Activated CD8-positive, alpha-beta T cell treated with anti-CD3 and anti-CD28 coated beads, Interleukin-2, amount 10 ng/mL, durations not matched to agents 7 days and 5 days (primary cell): ENCODE measurements at regions not wholly inside any gene's neighbourhood (a gene's known extent, or its start where the extent isn't known, plus 50 kb on each side); places are given as distances from the start of the nearest gene placed in this dataset.

ENCODE experiments used
- ATAC-seq: fragments of 150-1000 bp; cut with Tn5 transposase; one replicate; pipeline ENCODE4 v1.10.0; 2021; ENCODE audit warnings: moderate library complexity
- CTCF ChIA-PET: fragments of 350-600 bp; sonication (Branson Sonifier 250); formaldehyde crosslinking; loops from one replicate; lab custom pipeline; 2021; ENCODE audit warnings: antibody characterized with exemption; lab: Charles Lee
- POLR2A ChIA-PET: fragments of 350-600 bp; sonication (Branson Sonifier 250); formaldehyde crosslinking; loops from one replicate; lab custom pipeline; 2021; ENCODE audit warnings: antibody characterized with exemption; lab: Charles Lee
- DNase-seq: peaks from one replicate; pipeline ENCODE4 v3.0.0-alpha.2; 2020
- H3K27ac Mint-ChIP-seq: one replicate; pipeline ENCODE4 v1.8.0; 2021; ENCODE audit warnings: mild to moderate bottlenecking, mixed read lengths
- H3K27me3 Mint-ChIP-seq: one replicate; pipeline ENCODE4 v1.8.0; 2021; ENCODE audit warnings: low read depth, mixed read lengths
- H3K36me3 Mint-ChIP-seq: one replicate; pipeline ENCODE4 v1.8.0; 2021; ENCODE audit warnings: low read depth, mixed read lengths
- H3K4me1 Mint-ChIP-seq: one replicate; pipeline ENCODE4 v1.8.0; 2021; ENCODE audit warnings: low read depth, mixed read lengths
- H3K4me3 Mint-ChIP-seq: one replicate; pipeline ENCODE4 v1.8.0; 2021; ENCODE audit warnings: mild to moderate bottlenecking, mixed read lengths
- H3K9me3 Mint-ChIP-seq: one replicate; pipeline ENCODE4 v1.8.0; 2022; ENCODE audit warnings: mixed read lengths; ENCODE audit not compliant: insufficient read depth

GRCh38 chr2:129748250-129748649 lies 231.2 kb upstream of the RAB6C start:
- Mint-ChIP-seq H3K36me3 (no peaks in the 10 kb centered on the region), H3K4me3 (no peak overlapping the region), H3K27ac (no peak overlapping the region), H3K9me3 (no peaks in the 10 kb centered on the region), H3K27me3 (peaks cover 4% of the 10 kb centered on the region), H3K4me1 (no peaks in the 10 kb centered on the region)
- ATAC-seq (no peak), DNase-seq (no peak)
- ChIA-PET CTCF (no interaction called here), POLR2A (no interaction called here)

GRCh38 chr2:129748653-129749052 lies 230.8 kb upstream of the RAB6C start:
- peaks cover 4% of the 10 kb centered on the region for H3K27me3 Mint-ChIP-seq
- no peaks in the 10 kb centered on the region for H3K9me3 Mint-ChIP-seq
- ChIA-PET POLR2A (no interaction called here), CTCF (no interaction called here)
- DNase-seq (no peak), ATAC-seq (no peak)
- no peaks in the 10 kb centered on the region for H3K36me3 Mint-ChIP-seq
- H3K4me1 Mint-ChIP-seq: no peaks in the 10 kb centered on the region
- H3K4me3 Mint-ChIP-seq: no peak overlapping the region
- H3K27ac Mint-ChIP-seq: no peak overlapping the region

GRCh38 chr2:129751409-129751808 lies 228.1 kb upstream of the RAB6C start:
- DNase-seq: no peak
- ChIA-PET POLR2A (no interaction called here), CTCF (no interaction called here)
- ATAC-seq: no peak
- no peak overlapping the region for H3K4me3 Mint-ChIP-seq
- H3K9me3 Mint-ChIP-seq: no peaks in the 10 kb centered on the region
- H3K27ac Mint-ChIP-seq: no peak overlapping the region
- H3K27me3 Mint-ChIP-seq: peaks cover 4% of the 10 kb centered on the region
- H3K4me1 Mint-ChIP-seq: no peaks in the 10 kb centered on the region
- no peaks in the 10 kb centered on the region for H3K36me3 Mint-ChIP-seq

- Mint-ChIP-seq H3K27me3 (peaks cover 4% of the 10 kb centered on the region), H3K36me3 (no peaks in the 10 kb centered on the region), H3K9me3 (no peaks in the 10 kb centered on the region), H3K4me1 (no peaks in the 10 kb centered on the region), H3K27ac (no peak overlapping the region), H3K4me3 (no peak overlapping the region)
- no peak for ATAC-seq
- no peak for DNase-seq
- POLR2A ChIA-PET: no interaction called here
- CTCF ChIA-PET: no interaction called here
These were observed 227.3 kb upstream of the RAB6C start for GRCh38 chr2:129752176-129752575.

DNA sequence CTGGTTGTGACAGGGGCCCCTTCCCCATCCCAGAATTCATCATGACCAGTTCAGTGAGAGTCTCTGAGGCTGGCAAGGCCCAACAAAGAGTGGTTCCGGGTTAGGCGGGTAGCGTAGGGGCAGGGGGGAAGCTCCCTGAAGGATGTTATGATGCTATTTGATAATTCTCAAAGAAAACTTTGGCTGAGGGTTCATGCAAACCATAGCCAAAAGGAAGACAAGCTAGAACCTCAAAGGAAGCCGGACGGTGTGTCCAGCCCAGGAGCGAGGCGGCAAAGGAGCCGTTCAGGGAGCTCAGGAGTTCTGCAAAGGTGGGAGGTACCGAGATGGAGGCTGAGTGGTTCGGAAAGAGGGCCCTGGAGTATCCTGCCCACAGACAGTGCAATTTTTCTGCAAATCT lies 226.8 kb upstream of the RAB6C start:
- ChIA-PET POLR2A (no interaction called here), CTCF (no interaction called here)
- no peak overlapping the region for H3K4me3 Mint-ChIP-seq
- ATAC-seq (no peak), DNase-seq (no peak)
- no peaks in the 10 kb centered on the region for H3K4me1 Mint-ChIP-seq
- peaks cover 4% of the 10 kb centered on the region for H3K27me3 Mint-ChIP-seq
- no peaks in the 10 kb centered on the region for H3K36me3 Mint-ChIP-seq
- no peak overlapping the region for H3K27ac Mint-ChIP-seq
- no peaks in the 10 kb centered on the region for H3K9me3 Mint-ChIP-seq

DNA sequence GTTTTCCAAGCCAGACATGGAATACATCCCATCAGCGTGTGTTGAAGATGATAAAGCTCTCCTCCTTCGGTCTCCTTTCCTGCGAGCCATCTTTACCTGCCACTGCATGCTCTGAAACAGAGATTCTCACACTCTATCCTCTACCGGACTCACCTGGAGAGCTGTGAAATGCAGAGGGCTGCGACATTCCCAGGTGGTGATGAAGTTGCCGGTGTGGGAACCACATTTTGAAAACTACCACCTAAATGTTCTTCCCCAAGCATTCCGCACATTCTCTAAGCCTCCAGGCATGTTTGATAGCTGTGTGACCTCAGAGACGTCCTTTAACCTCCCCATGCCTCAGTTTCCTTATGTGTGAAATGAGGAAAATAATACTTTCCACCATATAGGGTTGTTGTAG lies 226.2 kb upstream of the RAB6C start:
- Mint-ChIP-seq H3K4me3 (no peak overlapping the region), H3K4me1 (no peaks in the 10 kb centered on the region), H3K27me3 (peaks cover 4% of the 10 kb centered on the region), H3K36me3 (no peaks in the 10 kb centered on the region), H3K27ac (no peak overlapping the region), H3K9me3 (no peaks in the 10 kb centered on the region)
- DNase-seq: no peak
- ChIA-PET CTCF (no interaction called here), POLR2A (no interaction called here)
- no peak for ATAC-seq

DNA sequence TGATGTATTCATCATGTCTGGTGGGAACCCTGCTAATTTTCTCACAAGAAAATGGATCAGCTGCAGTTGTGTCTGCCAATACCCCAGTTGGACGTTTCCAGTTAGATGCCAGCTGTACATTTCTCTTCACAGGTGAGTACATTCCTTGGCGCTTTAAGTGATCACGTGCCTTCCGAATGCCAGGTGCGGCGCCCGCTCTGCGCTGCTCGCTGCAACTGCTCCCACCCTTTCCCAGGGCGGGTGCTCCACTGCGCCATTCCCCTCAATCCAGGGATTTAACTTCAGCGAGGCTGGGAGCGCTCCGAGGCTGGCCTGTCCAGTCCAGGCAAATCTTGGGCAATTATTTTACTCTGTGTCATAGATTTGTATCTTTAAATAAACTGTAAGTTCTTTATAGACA lies 225.0 kb upstream of the RAB6C start:
- ATAC-seq: no peak
- Mint-ChIP-seq H3K4me3 (no peak overlapping the region), H3K36me3 (no peaks in the 10 kb centered on the region), H3K4me1 (no peaks in the 10 kb centered on the region), H3K27ac (no peak overlapping the region), H3K27me3 (peaks cover 4% of the 10 kb centered on the region), H3K9me3 (no peaks in the 10 kb centered on the region)
- DNase-seq: no peak
- ChIA-PET CTCF (no interaction called here), POLR2A (no interaction called here)

DNA sequence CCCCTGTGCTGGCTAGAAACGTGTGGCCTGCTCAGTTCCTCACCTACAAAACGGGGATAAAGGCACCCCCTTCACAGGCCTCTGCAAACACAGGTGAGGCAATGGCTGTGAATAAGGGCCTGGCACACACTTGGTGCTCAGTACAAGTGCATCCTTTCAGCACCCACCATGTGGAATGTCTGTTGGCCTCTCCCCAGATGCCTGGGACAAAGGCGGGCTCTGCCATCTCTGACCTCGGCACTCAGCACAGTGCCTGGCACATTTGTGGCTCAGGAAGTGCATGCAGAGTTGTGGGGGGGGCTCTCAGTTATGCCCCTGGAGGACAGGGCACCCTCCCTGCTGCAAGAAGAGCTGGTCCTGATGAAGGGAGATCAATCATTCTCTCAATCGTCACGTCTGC lies 224.6 kb upstream of the RAB6C start:
- ATAC-seq (no peak), DNase-seq (no peak)
- no peaks in the 10 kb centered on the region for H3K36me3 Mint-ChIP-seq
- ChIA-PET POLR2A (no interaction called here), CTCF (no interaction called here)
- no peak overlapping the region for H3K27ac Mint-ChIP-seq
- peaks cover 4% of the 10 kb centered on the region for H3K27me3 Mint-ChIP-seq
- no peaks in the 10 kb centered on the region for H3K4me1 Mint-ChIP-seq
- no peaks in the 10 kb centered on the region for H3K9me3 Mint-ChIP-seq
- no peak overlapping the region for H3K4me3 Mint-ChIP-seq

DNA sequence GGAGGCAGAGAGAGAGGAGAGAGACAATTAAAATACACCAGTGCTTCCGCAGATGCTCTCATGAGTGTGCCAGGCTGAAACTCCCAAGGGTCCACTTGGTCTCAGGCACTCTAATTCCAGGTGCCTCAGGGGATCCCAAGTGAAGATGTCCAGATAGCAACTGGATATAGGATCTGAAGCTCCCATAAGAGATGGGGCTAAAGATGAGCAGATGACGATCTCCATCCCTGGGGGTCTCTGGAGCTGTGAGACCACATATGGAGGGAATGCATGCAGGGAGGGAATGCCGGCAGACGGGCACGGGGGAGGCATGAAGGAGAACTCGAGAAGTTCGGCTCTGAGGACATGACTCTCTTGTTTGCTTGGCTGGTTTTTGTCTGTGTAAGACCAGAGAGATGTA lies 223.7 kb upstream of the RAB6C start:
- CTCF ChIA-PET: no interaction called here
- DNase-seq (no peak), ATAC-seq (no peak)
- Mint-ChIP-seq H3K4me1 (no peaks in the 10 kb centered on the region), H3K9me3 (no peaks in the 10 kb centered on the region), H3K36me3 (no peaks in the 10 kb centered on the region), H3K4me3 (no peak overlapping the region), H3K27me3 (peaks cover 2% of the 10 kb centered on the region), H3K27ac (no peak overlapping the region)
- POLR2A ChIA-PET: no interaction called here

- Mint-ChIP-seq H3K4me3 (no peak overlapping the region), H3K27me3 (peaks cover 2% of the 10 kb centered on the region), H3K9me3 (no peaks in the 10 kb centered on the region), H3K27ac (no peak overlapping the region), H3K4me1 (no peaks in the 10 kb centered on the region), H3K36me3 (no peaks in the 10 kb centered on the region)
- ChIA-PET CTCF (no interaction called here), POLR2A (no interaction called here)
- ATAC-seq (no peak), DNase-seq (no peak)
These were observed 223.2 kb upstream of the RAB6C start for GRCh38 chr2:129756276-129756675.

- no peak overlapping the region for H3K4me3 Mint-ChIP-seq
- H3K27me3 Mint-ChIP-seq: no peaks in the 10 kb centered on the region
- POLR2A ChIA-PET: no interaction called here
- no peaks in the 10 kb centered on the region for H3K9me3 Mint-ChIP-seq
- H3K4me1 Mint-ChIP-seq: no peaks in the 10 kb centered on the region
- CTCF ChIA-PET: no interaction called here
- ATAC-seq (no peak), DNase-seq (no peak)
- H3K27ac Mint-ChIP-seq: no peak overlapping the region
- H3K36me3 Mint-ChIP-seq: no peaks in the 10 kb centered on the region
These were observed 222.0 kb upstream of the RAB6C start for GRCh38 chr2:129757366-129757914.

- Mint-ChIP-seq H3K27me3 (no peaks in the 10 kb centered on the region), H3K9me3 (no peaks in the 10 kb centered on the region), H3K36me3 (no peaks in the 10 kb centered on the region), H3K27ac (no peak overlapping the region), H3K4me1 (no peaks in the 10 kb centered on the region), H3K4me3 (peak overlapping the region; percentile 27)
- ChIA-PET POLR2A (no interaction called here), CTCF (no interaction called here)
- DNase-seq (no peak), ATAC-seq (no peak)
These were observed 221.3 kb upstream of the RAB6C start for GRCh38 chr2:129757915-129758783.
